GM23338 (cell line): ENCODE measurements at regions not wholly inside any gene's neighbourhood (a gene's known extent, or its start where the extent isn't known, plus 50 kb on each side); places are given as distances from the start of the nearest gene placed in this dataset.

Experiments
- CREB1 ChIP-seq: fragments of 250-450 bp; sonication (Bioruptor Pico); IDR thresholded peaks from 2 replicates; pipeline ENCODE4 v1.5.0; 2020; ENCODE audit warnings: low read depth, mild to moderate bottlenecking, moderate library complexity
- CTCF ChIP-seq, 2 experiments: fragments of 200-600 bp in 1 of 2; sonication (generic) in 1 of 2; conservative IDR thresholded peaks; 2 replicates each; pipeline versions ENCODE4 v1.5.1 to v1.6.1; 2016 to 2017; ENCODE audit warnings: antibody characterized with exemption in 2 of 2, low read depth in 2 of 2, mild to moderate bottlenecking in 2 of 2, moderate library complexity in 1 of 2
- POLR2AphosphoS5 ChIP-seq: IDR thresholded peaks from 2 replicates; pipeline ENCODE4 v1.6.1; 2016; ENCODE audit warnings: antibody characterized with exemption, low read depth

DNA sequence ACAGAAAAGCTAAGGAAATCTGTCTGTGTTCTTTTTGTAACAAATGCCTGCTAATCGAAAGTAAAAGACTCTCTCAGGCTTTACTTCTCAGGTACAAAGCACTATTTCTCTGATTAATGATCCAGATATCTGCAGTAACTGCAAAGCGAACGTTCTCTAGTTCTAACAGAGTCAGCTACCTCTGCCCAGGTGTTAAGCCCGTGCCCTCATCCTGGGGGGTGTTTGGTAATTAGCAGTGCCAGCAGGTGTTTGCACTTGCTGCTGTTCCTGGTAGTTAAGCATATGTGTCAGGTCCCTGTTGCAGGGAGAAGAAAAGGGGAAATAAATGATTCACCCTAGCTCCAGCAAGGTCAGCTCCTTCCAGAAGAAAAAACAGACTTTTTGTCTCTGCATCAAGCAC is 58.8 kb upstream of the CRIM1 start:
- TF ChIP-seq POLR2AphosphoS5 (no peak), CTCF (conservative IDR thresholded peaks at IDR 0.05; ENCODE audit: low read depth in 2 of 2) (no peak), CREB1 (CRISPR knock-in tag) (no peak)
